DND-41 (cell line): ENCODE measurements at regions not wholly inside any gene's neighbourhood (a gene's known extent, or its start where the extent isn't known, plus 50 kb on each side); places are given as distances from the start of the nearest gene placed in this dataset.
"Not testable (repeated sequence)": the region's sequence is repeated elsewhere in the genome, so short reads cannot be mapped to it uniquely, and the experiment has no call there.

Source experiments
- ATAC-seq: fragments of 200-7000 bp; cut with Tn5 transposase; 3 replicates; pipeline ENCODE4 v1.9.1; 2021; ENCODE audit warnings: low read depth; ENCODE audit not compliant: insufficient read depth
- DNase-seq: peaks from one replicate; pipeline ENCODE4 v3.0.0-alpha.2; 2020
- H2AFZ ChIP-seq: 2 replicates; pipeline ENCODE4 v1.6.0; 2012; ENCODE audit warnings: low read depth, low read length
- H3K27ac ChIP-seq: 2 replicates; pipeline ENCODE4 v1.5.1; 2012; ENCODE audit warnings: low read length, inconsistent platforms
- H3K27me3 ChIP-seq: fragments of 200-600 bp; sonication (generic); 2 replicates; pipeline ENCODE4 v1.6.0; 2012; ENCODE audit warnings: low read length, mild to moderate bottlenecking, inconsistent platforms; ENCODE audit not compliant: insufficient read depth, poor library complexity
- H3K36me3 ChIP-seq: 2 replicates; pipeline ENCODE4 v1.5.1; 2012; ENCODE audit warnings: low read length, inconsistent platforms; ENCODE audit not compliant: insufficient read depth
- H3K4me1 ChIP-seq: 2 replicates; pipeline ENCODE4 v1.5.1; 2012; ENCODE audit warnings: mild to moderate bottlenecking, low read length; ENCODE audit not compliant: insufficient read depth
- H3K4me2 ChIP-seq: 2 replicates; pipeline ENCODE4 v1.6.0; 2012; ENCODE audit warnings: mild to moderate bottlenecking, moderate library complexity, low read length, inconsistent platforms; ENCODE audit not compliant: insufficient read depth
- H3K4me3 ChIP-seq, 2 experiments: fragments of 200-600 bp in 1 of 2; shearing (Covaris generic) in 1 of 2; 2 replicates each; pipeline ENCODE4 v1.5.1; 2012 to 2016; ENCODE audit warnings: inconsistent platforms in 2 of 2, low read length in 2 of 2, mild to moderate bottlenecking in 2 of 2, low read depth in 1 of 2, moderate library complexity in 1 of 2
- H3K79me2 ChIP-seq: 2 replicates; pipeline ENCODE4 v1.6.0; 2012; ENCODE audit warnings: low read length, inconsistent platforms; ENCODE audit not compliant: insufficient read depth
- H3K9ac ChIP-seq: 2 replicates; pipeline ENCODE4 v1.6.0; 2012; ENCODE audit warnings: low read depth, mild to moderate bottlenecking, inconsistent platforms, low read length, moderate library complexity
- H3K9me3 ChIP-seq: 2 replicates; pipeline ENCODE4 v1.5.1; 2012; ENCODE audit warnings: low read length, moderate library complexity, mild to moderate bottlenecking, inconsistent platforms; ENCODE audit not compliant: insufficient read depth, severe bottlenecking
- H4K20me1 ChIP-seq: 2 replicates; pipeline ENCODE4 v1.6.0; 2012; ENCODE audit warnings: low read length; ENCODE audit not compliant: insufficient read depth

GRCh38 chr7:75235827-75236167 lies 143.4 kb downstream of the GTF2IRD2B start:
- not testable (repeated sequence) for H3K4me2 ChIP-seq, H3K9me3 ChIP-seq, H3K4me3 ChIP-seq, H3K27ac ChIP-seq, H3K36me3 ChIP-seq, DNase-seq, ATAC-seq, H2AFZ ChIP-seq, H4K20me1 ChIP-seq, H3K9ac ChIP-seq, H3K79me2 ChIP-seq, H3K27me3 ChIP-seq, H3K4me1 ChIP-seq

- H4K20me1 ChIP-seq, H3K9ac ChIP-seq, H3K79me2 ChIP-seq, H3K27ac ChIP-seq, H3K4me2 ChIP-seq, H3K4me3 ChIP-seq, H3K4me1 ChIP-seq, H3K27me3 ChIP-seq, H3K36me3 ChIP-seq, DNase-seq, H2AFZ ChIP-seq, H3K9me3 ChIP-seq: not testable (repeated sequence)
- ATAC-seq = peak; percentile 79
Observed at GRCh38 chr7:75237255-75238187, 145.1 kb downstream of the GTF2IRD2B start.

GRCh38 chr7:75238309-75238708 lies 145.9 kb downstream of the GTF2IRD2B start:
- ATAC-seq, H3K4me3 ChIP-seq, H3K4me1 ChIP-seq, DNase-seq, H3K9ac ChIP-seq, H3K27ac ChIP-seq, H3K36me3 ChIP-seq, H3K27me3 ChIP-seq, H3K9me3 ChIP-seq, H4K20me1 ChIP-seq, H3K79me2 ChIP-seq, H3K4me2 ChIP-seq, H2AFZ ChIP-seq: not testable (repeated sequence)

- not testable (repeated sequence) for H3K36me3 ChIP-seq, H4K20me1 ChIP-seq, H3K4me3 ChIP-seq, H3K27me3 ChIP-seq, H3K9ac ChIP-seq, H3K9me3 ChIP-seq, H3K4me1 ChIP-seq, DNase-seq, H3K79me2 ChIP-seq, H3K27ac ChIP-seq, H3K4me2 ChIP-seq, H2AFZ ChIP-seq, ATAC-seq
Observed at GRCh38 chr7:75243638-75244037, 151.2 kb downstream of the GTF2IRD2B start.

DNA sequence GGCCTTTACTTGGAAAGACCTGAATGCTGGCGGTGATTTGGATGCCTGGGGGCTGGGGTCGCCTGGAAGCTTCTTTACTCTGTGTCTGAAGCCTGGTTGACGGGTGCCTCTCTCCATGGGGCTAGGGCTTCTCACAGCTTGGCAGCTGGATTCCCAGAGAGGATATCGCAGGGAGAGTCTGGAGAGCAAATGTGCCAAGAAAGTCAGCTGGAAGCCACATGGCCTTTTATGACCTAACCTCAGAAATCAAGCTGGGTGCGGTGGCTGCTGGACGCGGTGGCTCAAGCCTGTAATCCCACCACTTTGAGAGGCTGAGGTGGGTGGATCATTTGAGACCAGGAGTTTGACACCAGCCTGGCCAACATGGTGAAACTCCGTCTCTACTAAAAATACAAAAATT lies 147.2 kb upstream of the TRIM73 start:
- not testable (repeated sequence) for H4K20me1 ChIP-seq, H3K79me2 ChIP-seq, H3K4me2 ChIP-seq, H3K4me1 ChIP-seq, H2AFZ ChIP-seq, ATAC-seq, H3K4me3 ChIP-seq, H3K36me3 ChIP-seq, H3K27me3 ChIP-seq, H3K27ac ChIP-seq, H3K9me3 ChIP-seq, DNase-seq, H3K9ac ChIP-seq

- not testable (repeated sequence) for H3K36me3 ChIP-seq, ATAC-seq, DNase-seq, H3K27me3 ChIP-seq, H3K4me2 ChIP-seq, H3K9me3 ChIP-seq, H4K20me1 ChIP-seq, H3K4me3 ChIP-seq, H3K4me1 ChIP-seq, H3K79me2 ChIP-seq, H3K9ac ChIP-seq, H2AFZ ChIP-seq, H3K27ac ChIP-seq
Observed at GRCh38 chr7:75254238-75254637, 141.2 kb upstream of the TRIM73 start.

- H3K9ac ChIP-seq, H3K4me1 ChIP-seq, H3K36me3 ChIP-seq, H3K9me3 ChIP-seq, H3K27ac ChIP-seq, H3K79me2 ChIP-seq, H3K4me2 ChIP-seq, H3K27me3 ChIP-seq, DNase-seq, H2AFZ ChIP-seq, H4K20me1 ChIP-seq, H3K4me3 ChIP-seq: not testable (repeated sequence)
- ATAC-seq = 0 out of 3 replicates have a peak, but pooled peaks have one; percentile 45
Observed at GRCh38 chr7:75257442-75257841, 138.0 kb upstream of the TRIM73 start.

- H3K79me2 ChIP-seq, H3K4me2 ChIP-seq, ATAC-seq, H3K36me3 ChIP-seq, DNase-seq, H3K4me3 ChIP-seq, H3K9me3 ChIP-seq, H3K9ac ChIP-seq, H3K27me3 ChIP-seq, H2AFZ ChIP-seq, H3K4me1 ChIP-seq, H4K20me1 ChIP-seq, H3K27ac ChIP-seq: not testable (repeated sequence)
Observed at GRCh38 chr7:75259454-75260003, 135.9 kb upstream of the TRIM73 start.
